ENCODE measurements at regions not wholly inside any gene's neighbourhood (a gene's known extent, or its start where the extent isn't known, plus 50 kb on each side); places are given as distances from the start of the nearest gene placed in this dataset.

- TF ChIP-seq CBX8 (IDR thresholded peaks at IDR 0.05; ENCODE audit: borderline replicate concordance, low read depth, low read length) (no peak), CTCF (IDR thresholded peaks at IDR 0.05; ENCODE audit: control extremely low read depth in 1 of 3, insufficient read depth in 1 of 3, low read depth in 1 of 3, low read length in 3 of 3) (no peak), CHD7 (IDR thresholded peaks at IDR 0.05; ENCODE audit: insufficient replicate concordance, low read length) (no peak), YY1 (IDR thresholded peaks at IDR 0.05; ENCODE audit: low read depth, low read length) (no peak)
Measured at GRCh38 chr5:171535162-171535561, 115.7 kb downstream of the FGF18 start.

Data from H1 (cell line).